ENCODE measurements at regions not wholly inside any gene's neighbourhood (a gene's known extent, or its start where the extent isn't known, plus 50 kb on each side); places are given as distances from the start of the nearest gene placed in this dataset.

- no peak for TF ChIP-seq IRF1 (CRISPR knock-in tag; IDR thresholded peaks at IDR 0.05)
Observed at GRCh38 chr6:188821-189655, 103.2 kb upstream of the DUSP22 start (continued).

- TF ChIP-seq NFYB (CRISPR knock-in tag; conservative IDR thresholded peaks at IDR 0.05; ENCODE audit: low read depth), result no peak
- TF ChIP-seq ERG (CRISPR knock-in tag; IDR thresholded peaks at IDR 0.05), result no peak
- DNase-seq (ENCODE audit: low spot score) (no peak), ATAC-seq (no peak)
- no peaks in the 10 kb centered on the region for H3K4me1 Mint-ChIP-seq
- no peaks in the 10 kb centered on the region for H3K27me3 Mint-ChIP-seq (ENCODE audit: low read depth)
- H3K36me3 Mint-ChIP-seq, result no peaks in the 10 kb centered on the region
- H3K27ac Mint-ChIP-seq, result no peak overlapping the region
- no peak overlapping the region for H3K4me3 Mint-ChIP-seq
- CTCF ChIA-PET, result interaction anchor here (0.8 to 1.8 kb wide), 7 partner anchors 27 to 236 kb away, joined by 3 to 21 read pairs (median 4); no protein-coding TSS in a partner anchor
- no peaks in the 10 kb centered on the region for H3K9me3 Mint-ChIP-seq
- POLR2A ChIA-PET, result no interaction called here
Observed at GRCh38 chr6:189676-190075, 102.6 kb upstream of the DUSP22 start.

GRCh38 chr6:190596-191395, 101.5 kb upstream of the DUSP22 start:
- ATAC-seq, result no peak
- Mint-ChIP-seq H3K27me3 (ENCODE audit: low read depth) (no peaks in the 10 kb centered on the region), H3K36me3 (no peaks in the 10 kb centered on the region), H3K4me3 (no peak overlapping the region), H3K4me1 (no peaks in the 10 kb centered on the region), H3K27ac (no peak overlapping the region), H3K9me3 (no peaks in the 10 kb centered on the region)
- DNase-seq (ENCODE audit: low spot score), result no peak
- CTCF ChIA-PET, result interaction anchor here (1.0 to 2.1 kb wide), 7 partner anchors 26 to 218 kb away, joined by 3 to 11 read pairs (median 4); partner anchors contain the start of gene IRF4
- POLR2A ChIA-PET, result no interaction called here
- no peak for TF ChIP-seq SOX15 (CRISPR knock-in tag; IDR thresholded peaks at IDR 0.05)

- Mint-ChIP-seq H3K36me3 (no peaks in the 10 kb centered on the region), H3K4me3 (no peak overlapping the region), H3K9me3 (no peaks in the 10 kb centered on the region; the same call in 1 of the 2 replicates), H3K27ac (no peak overlapping the region), H3K4me1 (no peaks in the 10 kb centered on the region), H3K27me3 (ENCODE audit: low read depth) (no peaks in the 10 kb centered on the region)
- ATAC-seq (no peak), DNase-seq (ENCODE audit: low spot score) (no peak)
- CTCF ChIA-PET, result interaction anchor here (1.1 to 2.1 kb wide), 4 partner anchors 25 to 217 kb away, joined by 3 to 11 read pairs (median 6); no protein-coding TSS in a partner anchor
- POLR2A ChIA-PET, result no interaction called here
- TF ChIP-seq CDX4 (CRISPR knock-in tag; IDR thresholded peaks at IDR 0.05; ENCODE audit: borderline replicate concordance) (no peak), ESRRA (CRISPR knock-in tag; IDR thresholded peaks at IDR 0.05; ENCODE audit: borderline replicate concordance) (no peak), NFYB (CRISPR knock-in tag; conservative IDR thresholded peaks at IDR 0.05; ENCODE audit: low read depth) (no peak), ZNF532 (CRISPR knock-in tag; IDR thresholded peaks at IDR 0.05; ENCODE audit: borderline replicate concordance) (no peak), PREB (CRISPR knock-in tag; IDR thresholded peaks at IDR 0.05; ENCODE audit: borderline replicate concordance) (no peak), USF2 (CRISPR knock-in tag; IDR thresholded peaks at IDR 0.05) (no peak), ZNF317 (CRISPR knock-in tag; IDR thresholded peaks at IDR 0.05; ENCODE audit: borderline replicate concordance, low read depth) (no peak), ATF6 (CRISPR knock-in tag; IDR thresholded peaks at IDR 0.05) (no peak), FOXJ3 (CRISPR knock-in tag; IDR thresholded peaks at IDR 0.05; ENCODE audit: borderline replicate concordance) (no peak), ZNF416 (CRISPR knock-in tag; IDR thresholded peaks at IDR 0.05) (no peak)
Observed at GRCh38 chr6:191487-192312, 100.6 kb upstream of the DUSP22 start.
